Endothelial cell of umbilical vein (primary cell): ENCODE measurements at regions not wholly inside any gene's neighbourhood (a gene's known extent, or its start where the extent isn't known, plus 50 kb on each side); places are given as distances from the start of the nearest gene placed in this dataset.

Experiments
- BruUV-seq: library from RNA; stranded (reverse); fragments of 400-500 nt; replicated peaks from 2 replicates; lab custom pipeline; 2021; lab: Mats Ljungman, UMichigan
- CTCF ChIA-PET: fragments of 300-600, 350-600 bp; sonication (Branson Sonifier 250); formaldehyde crosslinking; loops from one replicate; lab custom pipeline; 2021; ENCODE audit warnings: antibody characterized with exemption, inconsistent platforms; lab: Charles Lee
- POLR2A ChIA-PET: fragments of 300-600, 350-600 bp; sonication (Branson Sonifier 250); formaldehyde crosslinking; loops from one replicate; lab custom pipeline; 2021; ENCODE audit warnings: antibody characterized with exemption, inconsistent platforms; lab: Charles Lee
- DNase-seq: peaks from one replicate; pipeline ENCODE4 v3.0.0-alpha.2; 2011; ENCODE audit warnings: low read depth, low spot score
- FAIRE-seq: peaks from 2 replicates; lab custom pipeline; 2011; peaks lifted over from hg19 to GRCh38; lab: Jason Lieb, UNC
- H2AFZ ChIP-seq: 2 replicates; pipeline ENCODE4 v1.6.0; 2012; ENCODE audit warnings: low read depth, low read length, control low read depth, inconsistent platforms
- H3K27ac ChIP-seq: 2 replicates; pipeline ENCODE4 v1.5.1; 2011; ENCODE audit warnings: low read depth, mild to moderate bottlenecking, control low read depth, low read length, moderate library complexity; ENCODE audit not compliant: insufficient read depth
- H3K27me3 ChIP-seq, 2 experiments: 2 replicates each; pipeline versions ENCODE4 v1.6.0 to v1.6.1; 2011; ENCODE audit warnings: low read length in 2 of 2, mixed read lengths in 1 of 2; ENCODE audit not compliant: control insufficient read depth in 2 of 2, insufficient read depth in 2 of 2
- H3K36me3 ChIP-seq, 2 experiments: 2 replicates in 1 of 2; 3 replicates in 1 of 2; pipeline ENCODE4 v1.5.1; 2011; ENCODE audit warnings: low read length in 2 of 2, mild to moderate bottlenecking in 1 of 2, moderate library complexity in 1 of 2; ENCODE audit not compliant: control insufficient read depth in 2 of 2, insufficient read depth in 2 of 2; ENCODE audit errors: extremely low read depth in 1 of 2
- H3K4me1 ChIP-seq: 3 replicates; pipeline ENCODE4 v1.5.1; 2011; ENCODE audit warnings: mild to moderate bottlenecking, low read length; ENCODE audit not compliant: control insufficient read depth, insufficient read depth; ENCODE audit errors: extremely low read depth
- H3K4me2 ChIP-seq: 2 replicates; pipeline ENCODE4 v1.6.1; 2011; ENCODE audit warnings: low read length, control low read depth, mixed read lengths; ENCODE audit not compliant: insufficient read depth
- H3K4me3 ChIP-seq, 3 experiments: fragments of 200-600 bp in 1 of 3; sonication (generic), shearing (Covaris generic) in 1 of 3; replicated peaks in 1 of 3; 2 replicates each; pipeline ENCODE4 v1.5.1; 2011 to 2016; ENCODE audit warnings: control low read depth in 3 of 3, low read length in 3 of 3, mild to moderate bottlenecking in 2 of 3, inconsistent platforms in 1 of 3, low read depth in 1 of 3, moderate library complexity in 1 of 3; ENCODE audit not compliant: insufficient read depth in 1 of 3
- H3K79me2 ChIP-seq: 2 replicates; pipeline ENCODE4 v1.6.0; 2012; ENCODE audit warnings: low read length, inconsistent platforms; ENCODE audit not compliant: control insufficient read depth, insufficient read depth
- H3K9ac ChIP-seq: replicated peaks from 2 replicates; pipeline ENCODE3; 2011; ENCODE audit warnings: low read length, control low read depth; ENCODE audit not compliant: insufficient read depth; ENCODE audit errors: extremely low read depth
- H3K9me1 ChIP-seq: replicated peaks from 3 replicates; pipeline ENCODE4 v1.6.0; 2011; ENCODE audit warnings: mild to moderate bottlenecking, low read length; ENCODE audit not compliant: control insufficient read depth, insufficient read depth; ENCODE audit errors: extremely low read depth
- H3K9me3 ChIP-seq: replicated peaks from 2 replicates; pipeline ENCODE4 v1.5.1; 2012; ENCODE audit warnings: low read length, inconsistent platforms; ENCODE audit not compliant: control insufficient read depth, insufficient read depth
- H4K20me1 ChIP-seq: replicated peaks from 2 replicates; pipeline ENCODE3; 2011; ENCODE audit warnings: mild to moderate bottlenecking, low read length; ENCODE audit not compliant: control insufficient read depth, insufficient read depth; ENCODE audit errors: extremely low read depth
- EZH2 ChIP-seq: IDR thresholded peaks from 2 replicates; pipeline ENCODE4 v1.6.1; 2012; ENCODE audit warnings: borderline replicate concordance, low read depth, mild to moderate bottlenecking, moderate library complexity, low read length, inconsistent platforms; ENCODE audit not compliant: severe bottlenecking
- FOS ChIP-seq: IDR thresholded peaks from 2 replicates; pipeline ENCODE4 v1.6.1; 2011; ENCODE audit warnings: mild to moderate bottlenecking, low read length, moderate library complexity, borderline replicate concordance; ENCODE audit not compliant: insufficient read depth
- GATA2 ChIP-seq: IDR thresholded peaks from 2 replicates; pipeline ENCODE4 v1.7.0; 2011; ENCODE audit warnings: low read depth, mild to moderate bottlenecking, moderate library complexity, mixed read lengths, low read length; ENCODE audit not compliant: insufficient read length, insufficient read depth
- JUN ChIP-seq: IDR thresholded peaks from 2 replicates; pipeline ENCODE4 v1.6.1; 2011; ENCODE audit warnings: borderline replicate concordance, low read depth; ENCODE audit not compliant: insufficient read length, insufficient read depth
- MYC ChIP-seq: IDR thresholded peaks from one replicate; pipeline ENCODE4 v1.6.1; 2011; ENCODE audit warnings: mild to moderate bottlenecking, low read depth, low read length
- POLR2A ChIP-seq: IDR thresholded peaks from 2 replicates; pipeline ENCODE4 v1.6.1; 2012; ENCODE audit warnings: low read depth, mild to moderate bottlenecking, control low read depth, low read length
- POLR2AphosphoS5 ChIP-seq: IDR thresholded peaks from 2 replicates; pipeline ENCODE4 v1.6.1; 2012; ENCODE audit warnings: low read depth, mild to moderate bottlenecking, control low read depth, low read length, moderate library complexity; ENCODE audit not compliant: insufficient read depth
- dilution Hi-C: fragments of 300-500 bp; cut with MboI; formaldehyde crosslinking; loops from one replicate; pipeline ENCODE4 v1.15.0; 2019; ENCODE audit warnings: low sequenced_read_pairs; ENCODE audit not compliant: extremely low pct_ligation_motif_present
- intact Hi-C: fragments of 100-400 bp; cut with micrococcal nuclease; formaldehyde crosslinking; loops from one replicate; pipeline ENCODE4 v1.10.0; 2022
- TF ChIP-seq, protein P1 (sequence below): IDR thresholded peaks from 2 replicates; pipeline ENCODE4 v1.6.1; 2011; ENCODE audit not compliant: insufficient read depth, insufficient read length
- TF ChIP-seq, protein P2 (sequence below), 2 donors: IDR thresholded peaks; 1 replicate in 1 of 2; 2 replicates in 1 of 2; pipeline ENCODE4 v1.5.1; 2011; ENCODE audit warnings: low read length in 2 of 2, mild to moderate bottlenecking in 2 of 2, moderate library complexity in 2 of 2, control low read depth in 1 of 2, inconsistent platforms in 1 of 2, low read depth in 1 of 2; ENCODE audit not compliant: insufficient read depth in 1 of 2; ENCODE audit errors: extremely low read depth in 1 of 2

DNA sequence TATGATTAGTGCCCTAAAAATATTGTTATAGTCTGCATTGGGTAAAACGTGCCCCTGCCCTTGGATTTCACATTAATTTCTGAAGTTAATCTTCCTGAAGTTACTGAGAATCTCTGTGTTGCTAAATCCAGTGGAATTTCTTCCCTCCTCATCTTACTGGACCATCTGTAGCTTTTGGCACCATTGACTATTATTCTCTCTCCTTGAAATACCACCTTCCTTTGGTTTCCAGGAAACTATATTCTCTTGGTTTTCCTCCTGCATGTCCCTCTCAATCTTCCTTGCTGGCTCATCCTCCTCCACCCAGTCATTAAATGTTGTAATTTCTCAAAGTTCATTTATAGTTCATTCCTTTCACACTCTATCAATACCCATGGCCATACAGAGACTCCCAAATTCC is 110.6 kb upstream of the SLC35G4 start:
- Histone ChIP-seq H3K4me3 (no peak overlapping the region), H3K9ac (no peak overlapping the region), H3K4me2 (no peak overlapping the region), H4K20me1 (no peaks in the 10 kb centered on the region), H3K9me1 (no peaks in the 10 kb centered on the region), H3K9me3 (no peaks in the 10 kb centered on the region), H3K79me2 (no peaks in the 10 kb centered on the region), H3K27ac (no peak overlapping the region), H3K27me3 (no peaks in the 10 kb centered on the region), H3K4me1 (peaks cover 36% of the 10 kb centered on the region), H2AFZ (no peak overlapping the region), H3K36me3 (no peaks in the 10 kb centered on the region)
- TF ChIP-seq POLR2AphosphoS5 (no peak), POLR2A (no peak), MYC (no peak), FOS (no peak), GATA2 (no peak), JUN (no peak)
- POLR2A ChIA-PET = no interaction called here
- CTCF ChIA-PET = no interaction called here
- FAIRE-seq = no peak
- BruUV-seq = no TSS peak
- intact Hi-C loops (no loop called here), dilution Hi-C loops (no loop called here)
- DNase-seq = no peak

DNA sequence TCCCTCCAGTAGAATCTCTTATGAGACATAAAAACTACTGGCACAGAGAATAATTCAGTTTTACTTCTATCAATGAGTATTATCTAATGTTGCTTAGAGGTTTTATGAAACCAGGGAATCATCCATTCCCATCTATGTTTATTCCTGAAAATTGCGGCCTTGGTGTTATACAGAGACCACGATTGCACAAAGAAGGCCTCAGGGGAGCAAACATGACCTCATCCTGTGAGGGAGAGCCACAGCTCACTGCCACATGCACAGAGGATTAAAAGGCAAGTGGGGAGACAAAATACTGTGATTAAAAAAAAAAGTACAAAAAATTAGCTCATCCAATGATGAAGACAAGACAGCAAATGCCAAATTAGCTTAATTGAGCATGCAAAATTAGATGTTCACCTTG is 111.8 kb upstream of the SLC35G4 start:
- CTCF ChIA-PET = no interaction called here
- no peaks in the 10 kb centered on the region for H3K27me3 ChIP-seq
- FAIRE-seq (no peak), DNase-seq (no peak)
- H3K4me3 ChIP-seq = no peak overlapping the region
- no TSS peak for BruUV-seq
- intact Hi-C loops (no loop called here), dilution Hi-C loops (no loop called here)
- POLR2A ChIA-PET = no interaction called here
- H3K9me3 ChIP-seq = no peaks in the 10 kb centered on the region
- no peaks in the 10 kb centered on the region for H4K20me1 ChIP-seq
- TF ChIP-seq POLR2AphosphoS5 (no peak), FOS (no peak), EZH2 (no peak), JUN (no peak), POLR2A (no peak), GATA2 (no peak), MYC (no peak)
- TF ChIP-seq, protein P1, sequence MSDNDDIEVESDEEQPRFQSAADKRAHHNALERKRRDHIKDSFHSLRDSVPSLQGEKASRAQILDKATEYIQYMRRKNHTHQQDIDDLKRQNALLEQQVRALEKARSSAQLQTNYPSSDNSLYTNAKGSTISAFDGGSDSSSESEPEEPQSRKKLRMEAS = no peak
- TF ChIP-seq, protein P2, sequence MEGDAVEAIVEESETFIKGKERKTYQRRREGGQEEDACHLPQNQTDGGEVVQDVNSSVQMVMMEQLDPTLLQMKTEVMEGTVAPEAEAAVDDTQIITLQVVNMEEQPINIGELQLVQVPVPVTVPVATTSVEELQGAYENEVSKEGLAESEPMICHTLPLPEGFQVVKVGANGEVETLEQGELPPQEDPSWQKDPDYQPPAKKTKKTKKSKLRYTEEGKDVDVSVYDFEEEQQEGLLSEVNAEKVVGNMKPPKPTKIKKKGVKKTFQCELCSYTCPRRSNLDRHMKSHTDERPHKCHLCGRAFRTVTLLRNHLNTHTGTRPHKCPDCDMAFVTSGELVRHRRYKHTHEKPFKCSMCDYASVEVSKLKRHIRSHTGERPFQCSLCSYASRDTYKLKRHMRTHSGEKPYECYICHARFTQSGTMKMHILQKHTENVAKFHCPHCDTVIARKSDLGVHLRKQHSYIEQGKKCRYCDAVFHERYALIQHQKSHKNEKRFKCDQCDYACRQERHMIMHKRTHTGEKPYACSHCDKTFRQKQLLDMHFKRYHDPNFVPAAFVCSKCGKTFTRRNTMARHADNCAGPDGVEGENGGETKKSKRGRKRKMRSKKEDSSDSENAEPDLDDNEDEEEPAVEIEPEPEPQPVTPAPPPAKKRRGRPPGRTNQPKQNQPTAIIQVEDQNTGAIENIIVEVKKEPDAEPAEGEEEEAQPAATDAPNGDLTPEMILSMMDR (IDR thresholded peaks at IDR 0.05; ENCODE audit: extremely low read depth in 1 of 2, insufficient read depth in 1 of 2, low read depth in 1 of 2, low read length in 2 of 2) = no peak
- H3K36me3 ChIP-seq = no peaks in the 10 kb centered on the region
- no peak overlapping the region for H3K9ac ChIP-seq
- H3K4me1 ChIP-seq = peaks cover 38% of the 10 kb centered on the region
- H2AFZ ChIP-seq = no peak overlapping the region
- H3K4me2 ChIP-seq = no peak overlapping the region
- H3K9me1 ChIP-seq = no peaks in the 10 kb centered on the region
- H3K79me2 ChIP-seq = no peaks in the 10 kb centered on the region
- H3K27ac ChIP-seq = no peak overlapping the region
